ENCODE measurements at regions not wholly inside any gene's neighbourhood (a gene's known extent, or its start where the extent isn't known, plus 50 kb on each side); places are given as distances from the start of the nearest gene placed in this dataset.

DNA sequence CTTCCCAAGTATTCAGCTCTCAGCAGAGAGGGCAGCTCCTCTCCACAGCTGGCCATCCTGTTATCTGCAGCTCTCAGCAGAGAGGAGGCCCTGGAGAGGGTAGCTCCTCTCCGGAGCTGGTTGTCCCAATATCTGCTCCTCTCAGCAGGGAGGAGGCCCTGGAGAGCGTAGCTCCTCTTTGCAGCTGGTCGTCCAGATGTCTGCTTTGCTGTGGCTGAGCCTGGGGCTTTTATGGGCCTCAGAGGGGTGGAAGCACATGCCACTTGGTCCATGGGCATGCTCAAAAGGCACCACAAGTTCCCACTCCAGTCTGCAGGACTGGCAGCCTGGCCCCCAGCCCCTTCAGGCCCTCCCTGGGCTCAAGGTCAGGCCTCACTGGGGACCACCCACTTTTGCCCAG, 314.3 kb downstream of the KCNJ2 start:
- TF ChIP-seq, protein P1, sequence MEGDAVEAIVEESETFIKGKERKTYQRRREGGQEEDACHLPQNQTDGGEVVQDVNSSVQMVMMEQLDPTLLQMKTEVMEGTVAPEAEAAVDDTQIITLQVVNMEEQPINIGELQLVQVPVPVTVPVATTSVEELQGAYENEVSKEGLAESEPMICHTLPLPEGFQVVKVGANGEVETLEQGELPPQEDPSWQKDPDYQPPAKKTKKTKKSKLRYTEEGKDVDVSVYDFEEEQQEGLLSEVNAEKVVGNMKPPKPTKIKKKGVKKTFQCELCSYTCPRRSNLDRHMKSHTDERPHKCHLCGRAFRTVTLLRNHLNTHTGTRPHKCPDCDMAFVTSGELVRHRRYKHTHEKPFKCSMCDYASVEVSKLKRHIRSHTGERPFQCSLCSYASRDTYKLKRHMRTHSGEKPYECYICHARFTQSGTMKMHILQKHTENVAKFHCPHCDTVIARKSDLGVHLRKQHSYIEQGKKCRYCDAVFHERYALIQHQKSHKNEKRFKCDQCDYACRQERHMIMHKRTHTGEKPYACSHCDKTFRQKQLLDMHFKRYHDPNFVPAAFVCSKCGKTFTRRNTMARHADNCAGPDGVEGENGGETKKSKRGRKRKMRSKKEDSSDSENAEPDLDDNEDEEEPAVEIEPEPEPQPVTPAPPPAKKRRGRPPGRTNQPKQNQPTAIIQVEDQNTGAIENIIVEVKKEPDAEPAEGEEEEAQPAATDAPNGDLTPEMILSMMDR (IDR thresholded peaks at IDR 0.05) = no peak
- TF ChIP-seq POLR2A (IDR thresholded peaks at IDR 0.05) = no peak

Data from uterus (tissue), 2 donors.